GM19395 (cell line): ENCODE measurements at regions not wholly inside any gene's neighbourhood (a gene's known extent, or its start where the extent isn't known, plus 50 kb on each side); places are given as distances from the start of the nearest gene placed in this dataset.

Source experiments
- ATAC-seq: cut with Tn5 transposase; IDR thresholded peaks from one replicate; pipeline ENCODE4 v1.9.1; 2021; ENCODE audit warnings: mild to moderate bottlenecking, moderate library complexity; ENCODE audit not compliant: unreplicated experiment

DNA sequence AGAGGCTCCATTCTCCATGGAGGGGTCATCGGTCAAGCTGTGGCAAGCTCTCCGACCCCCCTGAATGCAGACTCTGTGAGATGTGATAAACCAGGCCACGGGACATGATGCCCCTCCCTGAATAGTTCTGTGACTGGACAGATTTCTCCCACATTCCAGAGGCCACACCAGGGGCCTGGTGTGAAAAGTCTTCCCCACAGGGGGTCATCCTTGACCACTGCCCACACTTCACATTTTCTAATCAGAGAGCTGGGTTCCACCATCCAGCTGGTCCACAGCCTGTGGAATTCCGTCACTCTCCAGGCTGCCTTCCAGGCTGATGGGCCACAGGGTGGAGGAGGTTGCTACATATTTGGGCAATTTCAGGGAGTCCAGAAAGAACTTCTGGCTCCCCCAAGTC is 51.3 kb upstream of the CYRIA start:
- no peak for ATAC-seq

DNA sequence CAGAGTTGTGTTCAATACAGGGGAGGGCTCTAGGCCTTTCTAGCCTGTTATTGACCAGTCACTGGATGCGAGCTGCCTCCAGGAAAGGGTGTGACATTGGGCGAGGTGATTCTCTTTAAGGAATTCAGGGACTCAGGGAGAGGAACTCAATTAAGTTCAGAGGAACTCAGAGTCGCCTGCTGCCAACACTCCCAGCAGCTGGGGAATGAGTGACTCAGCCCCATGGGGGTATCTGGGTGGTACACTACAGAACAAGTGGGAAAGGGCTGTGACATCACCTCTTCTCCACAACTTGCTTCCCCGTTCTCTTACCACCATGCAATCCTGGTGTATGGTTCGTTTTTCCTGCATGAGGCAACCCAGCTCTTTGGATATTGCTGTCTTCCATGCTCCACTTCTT is 50.4 kb upstream of the CYRIA start:
- ATAC-seq: no peak
